K562 (cell line): ENCODE measurements at regions not wholly inside any gene's neighbourhood (a gene's known extent, or its start where the extent isn't known, plus 50 kb on each side); places are given as distances from the start of the nearest gene placed in this dataset.
A peak's percentile ranks its signal among the peaks of the same experiment; 100 is the strongest.

Source experiments
- BCOR ChIP-seq: fragments of 450-650 bp; IDR thresholded peaks from 2 replicates; pipeline ENCODE4 v1.6.1; 2016
- CBX1 ChIP-seq: sonication (generic); IDR thresholded peaks from 2 replicates; pipeline ENCODE4 v1.6.1; 2016; ENCODE audit warnings: antibody characterized with exemption, low read depth, mild to moderate bottlenecking
- EP300 ChIP-seq: IDR thresholded peaks from 2 replicates; pipeline ENCODE4 v1.6.1; 2012; ENCODE audit warnings: low read length, improper control_type of control experiment
- HDAC1 ChIP-seq, 2 experiments: fragments of 450-650 bp; IDR thresholded peaks; 2 replicates each; pipeline ENCODE4 v1.6.1; 2016 to 2017; ENCODE audit warnings: inconsistent platforms in 1 of 2, mild to moderate bottlenecking in 1 of 2, moderate library complexity in 1 of 2
- HNRNPUL1 ChIP-seq: fragments of 200-400 bp; formaldehyde crosslinking; IDR thresholded peaks from 2 replicates; pipeline ENCODE4 v1.6.1; 2017; ENCODE audit warnings: low read length
- IRF2 ChIP-seq: sonication (generic); formaldehyde crosslinking; IDR thresholded peaks from 2 replicates; pipeline ENCODE4 v1.8.1; 2022; ENCODE audit warnings: mild to moderate bottlenecking, missing genetic modification reagents
- KDM1A ChIP-seq, 2 experiments: fragments of 450-650 bp; IDR thresholded peaks; 2 replicates each; pipeline ENCODE4 v1.6.1; 2016; ENCODE audit warnings: mild to moderate bottlenecking in 2 of 2
- NFIC ChIP-seq: fragments of 450-650 bp; IDR thresholded peaks from 2 replicates; pipeline ENCODE4 v1.6.1; 2017; ENCODE audit warnings: mild to moderate bottlenecking, inconsistent platforms
- RAD51 ChIP-seq: fragments of 450-650 bp; IDR thresholded peaks from 2 replicates; pipeline ENCODE4 v1.7.1; 2016; ENCODE audit warnings: low read depth, mild to moderate bottlenecking, borderline replicate concordance
- SMARCA5 ChIP-seq: fragments of 450-650 bp; IDR thresholded peaks from 2 replicates; pipeline ENCODE4 v1.6.1; 2016
- SMARCC2 ChIP-seq: fragments of 450-650 bp; IDR thresholded peaks from 2 replicates; pipeline ENCODE4 v1.6.1; 2017; ENCODE audit warnings: antibody characterized with exemption, moderate library complexity, mild to moderate bottlenecking, low read depth
- TAF9B ChIP-seq: fragments of 450-650 bp; IDR thresholded peaks from 2 replicates; pipeline ENCODE4 v1.6.1; 2018; ENCODE audit warnings: mild to moderate bottlenecking; ENCODE audit not compliant: partially characterized antibody
- TARDBP ChIP-seq: fragments of 450-650 bp; IDR thresholded peaks from 2 replicates; pipeline ENCODE4 v1.6.1; 2016
- TCF7L2 ChIP-seq: fragments of 150-350 bp; IDR thresholded peaks from 2 replicates; pipeline ENCODE4 v1.6.1; 2016; ENCODE audit warnings: low read depth, mild to moderate bottlenecking, low read length, moderate library complexity
- THRA ChIP-seq: fragments of 450-650 bp; IDR thresholded peaks from 2 replicates; pipeline ENCODE4 v1.6.1; 2017; ENCODE audit warnings: mild to moderate bottlenecking, moderate library complexity
- TRIM25 ChIP-seq: fragments of 450-650 bp; IDR thresholded peaks from 2 replicates; pipeline ENCODE4 v1.7.0; 2016; ENCODE audit warnings: borderline replicate concordance
- ZC3H11A ChIP-seq: IDR thresholded peaks from 2 replicates; pipeline ENCODE4 v1.6.1; 2012; ENCODE audit warnings: low read depth, low read length, improper control_type of control experiment
- ZNF41 ChIP-seq: fragments of 250-450 bp; sonication (Bioruptor Pico); conservative IDR thresholded peaks from 2 replicates; pipeline ENCODE4 v1.4.0; 2020; ENCODE audit warnings: mild to moderate bottlenecking
- ZNF785 ChIP-seq: fragments of 250-450 bp; sonication (Bioruptor Pico); IDR thresholded peaks from 2 replicates; pipeline ENCODE4 v1.4.0; 2020; ENCODE audit warnings: mild to moderate bottlenecking
- TF ChIP-seq, protein P1 (sequence below): fragments of 250-450 bp; sonication (Bioruptor Pico); IDR thresholded peaks from 2 replicates; pipeline ENCODE4 v1.5.0; 2021; ENCODE audit warnings: mild to moderate bottlenecking, borderline replicate concordance
- TF ChIP-seq, protein P2 (sequence below), 2 experiments: fragments of 450-650 bp in 1 of 2; IDR thresholded peaks; 2 replicates each; pipeline ENCODE4 v1.6.1; 2011 to 2017; ENCODE audit warnings: low read depth in 2 of 2, antibody characterized with exemption in 1 of 2, borderline replicate concordance in 1 of 2, low read length in 1 of 2, mild to moderate bottlenecking in 1 of 2, mixed read lengths in 1 of 2; ENCODE audit not compliant: control insufficient read depth in 1 of 2

DNA sequence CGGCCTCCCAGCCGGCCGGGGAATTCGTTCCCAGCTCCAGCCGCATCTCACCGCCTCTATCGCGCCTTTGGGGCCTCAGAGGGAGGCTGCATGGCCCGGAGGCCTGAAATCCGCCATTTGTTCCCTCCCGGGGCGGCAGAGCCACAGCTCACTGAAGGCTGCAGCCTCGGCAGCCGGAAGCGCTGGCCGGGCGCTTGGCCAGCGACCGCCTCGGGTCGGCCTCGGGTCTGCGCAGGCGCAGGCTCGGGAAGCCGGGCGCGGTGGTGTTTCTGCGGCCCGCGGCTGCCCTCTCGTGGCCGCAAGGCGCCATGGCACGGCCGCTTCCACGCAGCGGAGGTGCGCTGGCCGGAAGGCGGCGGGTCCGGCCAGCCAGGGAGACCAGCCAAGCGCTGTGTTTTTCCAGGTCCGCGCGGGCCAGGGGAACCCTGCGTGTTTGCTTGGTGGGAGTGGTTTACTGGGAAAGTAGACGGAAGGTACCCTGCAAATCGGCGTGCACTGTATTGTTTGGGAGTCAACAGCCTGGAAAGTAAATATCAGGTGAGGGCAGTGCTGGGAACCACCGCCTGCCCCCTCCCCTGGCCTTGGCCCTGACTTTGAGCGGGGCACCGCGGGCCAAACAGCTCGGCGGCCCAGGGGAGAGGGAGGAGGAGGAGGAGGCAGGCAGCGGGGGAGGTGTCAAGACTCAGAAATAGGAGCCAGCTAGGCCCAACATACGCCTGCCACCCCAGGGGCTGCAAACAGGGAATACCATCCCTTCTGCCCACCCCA is 52.7 kb upstream of the CD34 start (continued):
- TF ChIP-seq THRA = no peak
- no peak for TF ChIP-seq ZC3H11A
- no peak for TF ChIP-seq TRIM25
- TF ChIP-seq, protein P1, sequence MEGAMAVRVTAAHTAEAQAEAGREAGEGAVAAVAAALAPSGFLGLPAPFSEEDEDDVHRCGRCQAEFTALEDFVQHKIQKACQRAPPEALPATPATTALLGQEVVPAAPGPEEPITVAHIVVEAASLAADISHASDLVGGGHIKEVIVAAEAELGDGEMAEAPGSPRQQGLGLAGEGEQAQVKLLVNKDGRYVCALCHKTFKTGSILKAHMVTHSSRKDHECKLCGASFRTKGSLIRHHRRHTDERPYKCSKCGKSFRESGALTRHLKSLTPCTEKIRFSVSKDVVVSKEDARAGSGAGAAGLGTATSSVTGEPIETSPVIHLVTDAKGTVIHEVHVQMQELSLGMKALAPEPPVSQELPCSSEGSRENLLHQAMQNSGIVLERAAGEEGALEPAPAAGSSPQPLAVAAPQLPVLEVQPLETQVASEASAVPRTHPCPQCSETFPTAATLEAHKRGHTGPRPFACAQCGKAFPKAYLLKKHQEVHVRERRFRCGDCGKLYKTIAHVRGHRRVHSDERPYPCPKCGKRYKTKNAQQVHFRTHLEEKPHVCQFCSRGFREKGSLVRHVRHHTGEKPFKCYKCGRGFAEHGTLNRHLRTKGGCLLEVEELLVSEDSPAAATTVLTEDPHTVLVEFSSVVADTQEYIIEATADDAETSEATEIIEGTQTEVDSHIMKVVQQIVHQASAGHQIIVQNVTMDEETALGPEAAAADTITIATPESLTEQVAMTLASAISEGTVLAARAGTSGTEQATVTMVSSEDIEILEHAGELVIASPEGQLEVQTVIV (CRISPR knock-in tag) = no peak
- no peak for TF ChIP-seq TAF9B
- peak; percentile 93 for TF ChIP-seq CBX1
- TF ChIP-seq, protein P2, sequence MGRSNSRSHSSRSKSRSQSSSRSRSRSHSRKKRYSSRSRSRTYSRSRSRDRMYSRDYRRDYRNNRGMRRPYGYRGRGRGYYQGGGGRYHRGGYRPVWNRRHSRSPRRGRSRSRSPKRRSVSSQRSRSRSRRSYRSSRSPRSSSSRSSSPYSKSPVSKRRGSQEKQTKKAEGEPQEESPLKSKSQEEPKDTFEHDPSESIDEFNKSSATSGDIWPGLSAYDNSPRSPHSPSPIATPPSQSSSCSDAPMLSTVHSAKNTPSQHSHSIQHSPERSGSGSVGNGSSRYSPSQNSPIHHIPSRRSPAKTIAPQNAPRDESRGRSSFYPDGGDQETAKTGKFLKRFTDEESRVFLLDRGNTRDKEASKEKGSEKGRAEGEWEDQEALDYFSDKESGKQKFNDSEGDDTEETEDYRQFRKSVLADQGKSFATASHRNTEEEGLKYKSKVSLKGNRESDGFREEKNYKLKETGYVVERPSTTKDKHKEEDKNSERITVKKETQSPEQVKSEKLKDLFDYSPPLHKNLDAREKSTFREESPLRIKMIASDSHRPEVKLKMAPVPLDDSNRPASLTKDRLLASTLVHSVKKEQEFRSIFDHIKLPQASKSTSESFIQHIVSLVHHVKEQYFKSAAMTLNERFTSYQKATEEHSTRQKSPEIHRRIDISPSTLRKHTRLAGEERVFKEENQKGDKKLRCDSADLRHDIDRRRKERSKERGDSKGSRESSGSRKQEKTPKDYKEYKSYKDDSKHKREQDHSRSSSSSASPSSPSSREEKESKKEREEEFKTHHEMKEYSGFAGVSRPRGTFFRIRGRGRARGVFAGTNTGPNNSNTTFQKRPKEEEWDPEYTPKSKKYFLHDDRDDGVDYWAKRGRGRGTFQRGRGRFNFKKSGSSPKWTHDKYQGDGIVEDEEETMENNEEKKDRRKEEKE (IDR thresholded peaks at IDR 0.05; ENCODE audit: borderline replicate concordance in 1 of 2, control insufficient read depth in 1 of 2, low read depth in 2 of 2, low read length in 1 of 2) = 0 out of 4 replicates have a peak, but pooled peaks of 1 of the 2 experiments have one; percentile 42
- peak; percentile 93 for TF ChIP-seq NFIC
- TF ChIP-seq IRF2 (CRISPR knock-in tag) = no peak
- TF ChIP-seq SMARCA5 = peak; percentile 25; the same call in 1 of the 2 replicates
- no peak for TF ChIP-seq TCF7L2
- TF ChIP-seq RAD51 = no peak
- no peak for TF ChIP-seq ZNF785 (CRISPR knock-in tag)
- TF ChIP-seq HDAC1 (IDR thresholded peaks at IDR 0.05) = no peak; a peak in 1 of 4 replicates
- peak; percentile 78; the same call in 1 of the 2 replicates for TF ChIP-seq TARDBP
- TF ChIP-seq BCOR = no peak
- TF ChIP-seq EP300 = peak; percentile 4; the same call in 1 of the 2 replicates
- TF ChIP-seq HNRNPUL1 = no peak
- no peak for TF ChIP-seq SMARCC2
- TF ChIP-seq ZNF41 (CRISPR knock-in tag) = no peak; the same call in 1 of the 2 replicates
- TF ChIP-seq KDM1A (IDR thresholded peaks at IDR 0.05) = no peak
